SK-N-SH (cell line): ENCODE measurements at regions not wholly inside any gene's neighbourhood (a gene's known extent, or its start where the extent isn't known, plus 50 kb on each side); places are given as distances from the start of the nearest gene placed in this dataset.

Experiments
- CTCF ChIA-PET: fragments of 300-600, 350-600 bp; formaldehyde crosslinking; extraction: SDS; loops from one replicate; lab custom pipeline; 2021; lab: Yijun Ruan, JAX
- POLR2A ChIA-PET: fragments of 350-600 bp; sonication (Branson Sonifier 250); formaldehyde crosslinking; extraction: SDS; loops from one replicate; lab custom pipeline; 2020; ENCODE audit warnings: antibody characterized with exemption, inconsistent platforms; lab: Yijun Ruan, JAX
- DNase-seq: peaks from one replicate; pipeline ENCODE4 v3.0.0; 2012
- H2AFZ ChIP-seq: fragments of 200-600 bp; sonication (generic); 2 replicates; pipeline ENCODE4 v1.8.1; 2016; ENCODE audit warnings: antibody characterized with exemption, mild to moderate bottlenecking, low read depth
- H3F3A ChIP-seq: fragments of 200-600 bp; sonication (generic); replicated peaks from 2 replicates; pipeline ENCODE3; 2016; ENCODE audit warnings: antibody characterized with exemption, mild to moderate bottlenecking; ENCODE audit not compliant: insufficient read depth
- H3K27ac ChIP-seq, 2 experiments: fragments of 200-500 bp in 1 of 2; fragments of 200-600 bp in 1 of 2; sonication (Bioruptor generic) in 1 of 2; sonication (generic), shearing (Covaris generic) in 1 of 2; 2 replicates each; pipeline versions ENCODE4 v1.5.1 to v1.6.1; 2014 to 2016; ENCODE audit warnings: low read depth in 2 of 2, inconsistent platforms in 1 of 2, low read length in 1 of 2, mild to moderate bottlenecking in 1 of 2, mixed read lengths in 1 of 2
- H3K27me3 ChIP-seq: fragments of 200-600 bp; sonication (generic), shearing (Covaris generic); 2 replicates; pipeline ENCODE4 v1.6.1; 2016; ENCODE audit warnings: mixed run types; ENCODE audit not compliant: insufficient read depth
- H3K36me3 ChIP-seq, 2 experiments: fragments of 200-500 bp in 1 of 2; fragments of 200-600 bp in 1 of 2; sonication (Bioruptor generic) in 1 of 2; sonication (generic) in 1 of 2; replicated peaks in 1 of 2; 2 replicates each; pipeline versions ENCODE3 to v1.5.1; 2014 to 2016; ENCODE audit warnings: low read length in 1 of 2, mild to moderate bottlenecking in 1 of 2; ENCODE audit not compliant: insufficient read depth in 2 of 2, control insufficient read depth in 1 of 2
- H3K4me1 ChIP-seq, 2 experiments: fragments of 200-500 bp in 1 of 2; fragments of 200-600 bp in 1 of 2; sonication (Bioruptor generic) in 1 of 2; sonication (generic), shearing (Covaris generic) in 1 of 2; 2 replicates each; pipeline versions ENCODE4 v1.5.1 to v1.6.1; 2014 to 2016; ENCODE audit warnings: low read depth in 1 of 2, low read length in 1 of 2, mixed run types in 1 of 2; ENCODE audit not compliant: insufficient read depth in 2 of 2, control insufficient read depth in 1 of 2
- H3K4me2 ChIP-seq: fragments of 200-600 bp; sonication (generic), shearing (Covaris generic); 2 replicates; pipeline ENCODE4 v1.6.1; 2017; ENCODE audit warnings: mixed run types
- H3K4me3 ChIP-seq, 2 experiments: fragments of 200-500 bp in 1 of 2; fragments of 200-600 bp in 1 of 2; sonication (Bioruptor generic) in 1 of 2; sonication (generic), shearing (Covaris generic) in 1 of 2; 2 replicates each; pipeline versions ENCODE4 v1.5.1 to v1.8.1; 2014 to 2016; ENCODE audit warnings: low read depth in 2 of 2, inconsistent platforms in 1 of 2, low read length in 1 of 2, mild to moderate bottlenecking in 1 of 2, mixed read lengths in 1 of 2, moderate library complexity in 1 of 2
- H3K79me2 ChIP-seq: fragments of 200-600 bp; sonication (generic); 2 replicates; pipeline ENCODE4 v1.8.1; 2017; ENCODE audit warnings: mild to moderate bottlenecking; ENCODE audit not compliant: insufficient read depth
- H3K9ac ChIP-seq: fragments of 200-600 bp; sonication (generic); 2 replicates; pipeline ENCODE4 v1.6.1; 2017; ENCODE audit warnings: mixed run types
- H3K9me2 ChIP-seq: fragments of 200-600 bp; sonication (generic); 2 replicates; pipeline ENCODE4 v1.6.1; 2017; ENCODE audit warnings: mixed run types
- H3K9me3 ChIP-seq: fragments of 200-600 bp; sonication (generic); 2 replicates; pipeline ENCODE4 v1.6.1; 2017; ENCODE audit warnings: mixed run types, mild to moderate bottlenecking, moderate library complexity
- H4K20me1 ChIP-seq: fragments of 200-600 bp; sonication (generic); 2 replicates; pipeline ENCODE4 v1.6.1; 2017; ENCODE audit warnings: mild to moderate bottlenecking, mixed run types; ENCODE audit not compliant: insufficient read depth
- ELF1 ChIP-seq: IDR thresholded peaks from 2 replicates; pipeline ENCODE4 v1.4.0; 2012
- EZH2phosphoT487 ChIP-seq: fragments of 200-600 bp; sonication (generic); IDR thresholded peaks from 2 replicates; pipeline ENCODE4 v1.6.1; 2017; ENCODE audit warnings: low read depth, mixed run types, mild to moderate bottlenecking, antibody characterized with exemption, moderate library complexity, borderline replicate concordance
- FOSL2 ChIP-seq: IDR thresholded peaks from 2 replicates; pipeline ENCODE4 v1.4.0; 2012; ENCODE audit warnings: low read depth, mild to moderate bottlenecking, moderate library complexity, borderline replicate concordance
- FOXM1 ChIP-seq: IDR thresholded peaks from 2 replicates; pipeline ENCODE4 v1.4.0; 2012; ENCODE audit warnings: low read depth, mild to moderate bottlenecking
- IRF3 ChIP-seq: fragments of 150-350 bp; IDR thresholded peaks from 2 replicates; pipeline ENCODE4 v1.6.1; 2016; ENCODE audit warnings: mild to moderate bottlenecking, low read depth, low read length
- JUND ChIP-seq: IDR thresholded peaks from 2 replicates; pipeline ENCODE4 v1.4.0; 2012
- MEF2A ChIP-seq: IDR thresholded peaks from 2 replicates; pipeline ENCODE4 v1.4.0; 2012; ENCODE audit warnings: low read depth, borderline replicate concordance
- RFX5 ChIP-seq: IDR thresholded peaks from 2 replicates; pipeline ENCODE4 v1.6.1; 2012; ENCODE audit warnings: mild to moderate bottlenecking, improper control_type of control experiment, low read length
- RXRA ChIP-seq: IDR thresholded peaks from 2 replicates; pipeline ENCODE4 v1.4.0; 2012; ENCODE audit warnings: low read depth, mild to moderate bottlenecking, borderline replicate concordance
- SIN3A ChIP-seq: IDR thresholded peaks from 2 replicates; pipeline ENCODE4 v1.6.1; 2012; ENCODE audit warnings: low read depth, mild to moderate bottlenecking, low read length, moderate library complexity, borderline replicate concordance
- SMC3 ChIP-seq: IDR thresholded peaks from 2 replicates; pipeline ENCODE4 v1.6.1; 2012; ENCODE audit warnings: low read depth, low read length, improper control_type of control experiment
- TAF1 ChIP-seq: IDR thresholded peaks from 2 replicates; pipeline ENCODE4 v1.6.1; 2012; ENCODE audit warnings: low read depth, mild to moderate bottlenecking, low read length, moderate library complexity, borderline replicate concordance
- TCF12 ChIP-seq: IDR thresholded peaks from 2 replicates; pipeline ENCODE4 v1.4.0; 2012
- TEAD4 ChIP-seq: IDR thresholded peaks from 2 replicates; pipeline ENCODE4 v1.4.0; 2012; ENCODE audit warnings: mild to moderate bottlenecking, borderline replicate concordance; ENCODE audit not compliant: insufficient read depth
- USF2 ChIP-seq: fragments of 150-350 bp; IDR thresholded peaks from 2 replicates; pipeline ENCODE4 v1.6.1; 2017; ENCODE audit warnings: antibody characterized with exemption, low read length, low read depth, borderline replicate concordance
- YY1 ChIP-seq: IDR thresholded peaks from 2 replicates; pipeline ENCODE4 v1.4.0; 2012; ENCODE audit warnings: low read depth, mild to moderate bottlenecking
- WGBS: methylation state at CpG from one replicate; pipeline ENCODE4 v1.1.6; 2017; ENCODE audit warnings: low lambda C conversion rate; 5-methylcytosine and 5-hydroxymethylcytosine counted together
- TF ChIP-seq, protein P1 (sequence below): IDR thresholded peaks from 2 replicates; pipeline ENCODE4 v1.4.0; 2012; ENCODE audit warnings: low read depth, borderline replicate concordance
- TF ChIP-seq, protein P2 (sequence below): IDR thresholded peaks from 2 replicates; pipeline ENCODE4 v1.4.0; 2012; ENCODE audit warnings: low read depth, borderline replicate concordance

- Histone ChIP-seq H4K20me1 (no peaks in the 10 kb centered on the region), H3F3A (no peaks in the 10 kb centered on the region), H3K9me2 (no peaks in the 10 kb centered on the region), H3K36me3 (no peaks in the 10 kb centered on the region), H3K9ac (no peak overlapping the region), H3K9me3 (no peaks in the 10 kb centered on the region), H3K27me3 (no peaks in the 10 kb centered on the region; the same call in 1 of the 2 replicates), H3K4me3 (no peak overlapping the region), H3K4me2 (no peak overlapping the region), H3K27ac (no peak overlapping the region), H3K79me2 (no peaks in the 10 kb centered on the region), H2AFZ (no peak overlapping the region), H3K4me1 (no peaks in the 10 kb centered on the region; a peak in 1 of 4 replicates)
- POLR2A ChIA-PET, result no interaction called here
- WGBS, result 7% methylated on average over 7 of the region's 7 CpGs
- CTCF ChIA-PET, result no interaction called here
- TF ChIP-seq TAF1, result no peak
- TF ChIP-seq IRF3, result no peak
- no peak for TF ChIP-seq ELF1
- TF ChIP-seq, protein P1, sequence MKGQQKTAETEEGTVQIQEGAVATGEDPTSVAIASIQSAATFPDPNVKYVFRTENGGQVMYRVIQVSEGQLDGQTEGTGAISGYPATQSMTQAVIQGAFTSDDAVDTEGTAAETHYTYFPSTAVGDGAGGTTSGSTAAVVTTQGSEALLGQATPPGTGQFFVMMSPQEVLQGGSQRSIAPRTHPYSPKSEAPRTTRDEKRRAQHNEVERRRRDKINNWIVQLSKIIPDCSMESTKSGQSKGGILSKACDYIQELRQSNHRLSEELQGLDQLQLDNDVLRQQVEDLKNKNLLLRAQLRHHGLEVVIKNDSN, result no peak
- no peak for TF ChIP-seq FOSL2
- TF ChIP-seq FOXM1, result no peak
- TF ChIP-seq EZH2phosphoT487, result no peak
- TF ChIP-seq JUND, result no peak
- no peak for TF ChIP-seq TEAD4
- no peak for TF ChIP-seq SIN3A
- TF ChIP-seq, protein P2, sequence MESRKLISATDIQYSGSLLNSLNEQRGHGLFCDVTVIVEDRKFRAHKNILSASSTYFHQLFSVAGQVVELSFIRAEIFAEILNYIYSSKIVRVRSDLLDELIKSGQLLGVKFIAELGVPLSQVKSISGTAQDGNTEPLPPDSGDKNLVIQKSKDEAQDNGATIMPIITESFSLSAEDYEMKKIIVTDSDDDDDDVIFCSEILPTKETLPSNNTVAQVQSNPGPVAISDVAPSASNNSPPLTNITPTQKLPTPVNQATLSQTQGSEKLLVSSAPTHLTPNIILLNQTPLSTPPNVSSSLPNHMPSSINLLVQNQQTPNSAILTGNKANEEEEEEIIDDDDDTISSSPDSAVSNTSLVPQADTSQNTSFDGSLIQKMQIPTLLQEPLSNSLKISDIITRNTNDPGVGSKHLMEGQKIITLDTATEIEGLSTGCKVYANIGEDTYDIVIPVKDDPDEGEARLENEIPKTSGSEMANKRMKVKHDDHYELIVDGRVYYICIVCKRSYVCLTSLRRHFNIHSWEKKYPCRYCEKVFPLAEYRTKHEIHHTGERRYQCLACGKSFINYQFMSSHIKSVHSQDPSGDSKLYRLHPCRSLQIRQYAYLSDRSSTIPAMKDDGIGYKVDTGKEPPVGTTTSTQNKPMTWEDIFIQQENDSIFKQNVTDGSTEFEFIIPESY, result no peak
- no peak for TF ChIP-seq RFX5
- no peak for TF ChIP-seq YY1
- TF ChIP-seq TCF12, result no peak
- TF ChIP-seq RXRA, result no peak
- no peak for TF ChIP-seq USF2
- no peak for TF ChIP-seq SMC3
- TF ChIP-seq MEF2A, result no peak
- DNase-seq, result no peak
Measured at GRCh38 chr14:57051633-57052032, 217.1 kb downstream of the EXOC5 start.
